SJSA1 (cell line): ENCODE measurements at regions not wholly inside any gene's neighbourhood (a gene's known extent, or its start where the extent isn't known, plus 50 kb on each side); places are given as distances from the start of the nearest gene placed in this dataset.

Experiments
- DNase-seq, 2 experiments: peaks; one replicate each; pipeline ENCODE4 v3.0.0-alpha.2; 2015 to 2020; ENCODE audit warnings: low spot score in 2 of 2, low read depth in 1 of 2
- H3K27ac ChIP-seq: fragments of 250-450 bp; sonication (Bioruptor Pico); 2 replicates; pipeline ENCODE4 v1.5.1; 2020; ENCODE audit warnings: mild to moderate bottlenecking, moderate library complexity
- H3K27me3 ChIP-seq: fragments of 250-450 bp; sonication (Bioruptor Pico); replicated peaks from 2 replicates; pipeline ENCODE4 v1.5.1; 2020; ENCODE audit warnings: mild to moderate bottlenecking, moderate library complexity
- H3K36me3 ChIP-seq: fragments of 250-450 bp; sonication (Bioruptor Pico); 2 replicates; pipeline ENCODE4 v1.5.1; 2020; ENCODE audit warnings: mild to moderate bottlenecking
- H3K4me1 ChIP-seq: fragments of 250-450 bp; sonication (Bioruptor Pico); replicated peaks from 2 replicates; pipeline ENCODE4 v1.6.1; 2021; ENCODE audit warnings: mild to moderate bottlenecking
- H3K4me3 ChIP-seq: fragments of 250-450 bp; sonication (Bioruptor Pico); 2 replicates; pipeline ENCODE4 v1.5.1; 2020; ENCODE audit warnings: mild to moderate bottlenecking
- H3K9me3 ChIP-seq: fragments of 250-450 bp; sonication (Bioruptor Pico); replicated peaks from 2 replicates; pipeline ENCODE4 v1.5.1; 2020; ENCODE audit warnings: mild to moderate bottlenecking

DNA sequence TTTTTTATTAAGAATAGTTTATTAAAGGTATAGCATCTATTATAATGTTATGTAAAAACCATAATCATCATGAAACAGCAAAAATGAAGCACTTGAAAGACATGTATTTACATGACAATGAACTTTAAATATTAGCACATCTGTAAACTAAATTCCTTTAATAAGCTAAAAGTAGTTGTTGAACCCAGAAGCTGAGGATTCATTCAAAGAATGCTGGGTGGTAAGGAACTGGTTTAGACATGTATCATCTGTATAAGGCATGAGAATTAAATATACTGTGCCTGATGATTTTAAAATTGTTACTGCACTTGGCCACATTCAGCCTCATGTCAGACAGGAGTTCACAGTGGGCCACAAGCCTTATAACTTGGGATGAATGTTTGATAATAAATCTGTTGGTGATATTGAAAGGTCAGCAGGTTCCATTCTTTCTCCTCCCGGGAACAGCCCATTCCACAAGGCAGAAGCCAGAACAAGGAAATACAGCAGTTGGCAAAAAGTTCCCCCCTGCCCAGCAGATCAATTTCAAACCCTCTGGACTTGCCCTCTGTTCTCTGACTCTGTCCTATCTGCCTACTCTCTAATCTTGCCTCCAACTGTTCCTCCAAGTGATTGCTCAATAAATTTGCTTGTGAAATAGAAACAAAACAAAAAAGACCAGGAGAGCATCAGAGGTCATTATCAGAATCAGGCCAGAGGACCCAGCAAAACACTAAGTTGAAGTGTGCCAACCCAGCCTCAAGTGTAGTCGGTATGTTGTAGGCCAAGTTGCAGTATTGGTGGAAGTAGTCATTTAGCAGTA, 49.8 kb upstream of the TEX264 start:
- Histone ChIP-seq H3K27ac (no peak overlapping the region), H3K27me3 (no peaks in the 10 kb centered on the region), H3K4me1 (no peaks in the 10 kb centered on the region), H3K36me3 (no peaks in the 10 kb centered on the region), H3K4me3 (no peak overlapping the region), H3K9me3 (no peaks in the 10 kb centered on the region)
- DNase-seq: no peak
